ENCODE measurements at regions not wholly inside any gene's neighbourhood (a gene's known extent, or its start where the extent isn't known, plus 50 kb on each side); places are given as distances from the start of the nearest gene placed in this dataset.

DNA sequence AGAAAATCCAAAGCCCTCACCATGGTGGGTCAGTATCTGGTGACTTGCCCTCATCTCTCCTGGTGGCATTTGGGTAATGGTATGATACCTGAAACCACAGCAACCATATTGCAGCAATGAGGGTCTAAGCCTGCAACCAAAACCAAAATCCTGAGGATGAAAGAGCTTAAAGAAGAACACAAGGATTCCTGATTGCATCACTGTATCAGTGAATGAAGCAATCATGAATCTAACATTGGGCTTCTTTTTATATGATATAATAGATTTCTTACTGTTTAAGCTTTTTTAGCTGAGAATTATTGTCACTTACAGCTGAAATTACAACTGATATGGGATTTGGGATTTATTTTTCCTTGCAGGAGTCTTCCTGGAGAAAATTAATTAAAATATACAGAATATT, 269.9 kb downstream of the MEF2C start:
- FAIRE-seq, result no peak
- no peak for DNase-seq (ENCODE audit: insufficient read length, low spot score)
- TF ChIP-seq, protein P1, sequence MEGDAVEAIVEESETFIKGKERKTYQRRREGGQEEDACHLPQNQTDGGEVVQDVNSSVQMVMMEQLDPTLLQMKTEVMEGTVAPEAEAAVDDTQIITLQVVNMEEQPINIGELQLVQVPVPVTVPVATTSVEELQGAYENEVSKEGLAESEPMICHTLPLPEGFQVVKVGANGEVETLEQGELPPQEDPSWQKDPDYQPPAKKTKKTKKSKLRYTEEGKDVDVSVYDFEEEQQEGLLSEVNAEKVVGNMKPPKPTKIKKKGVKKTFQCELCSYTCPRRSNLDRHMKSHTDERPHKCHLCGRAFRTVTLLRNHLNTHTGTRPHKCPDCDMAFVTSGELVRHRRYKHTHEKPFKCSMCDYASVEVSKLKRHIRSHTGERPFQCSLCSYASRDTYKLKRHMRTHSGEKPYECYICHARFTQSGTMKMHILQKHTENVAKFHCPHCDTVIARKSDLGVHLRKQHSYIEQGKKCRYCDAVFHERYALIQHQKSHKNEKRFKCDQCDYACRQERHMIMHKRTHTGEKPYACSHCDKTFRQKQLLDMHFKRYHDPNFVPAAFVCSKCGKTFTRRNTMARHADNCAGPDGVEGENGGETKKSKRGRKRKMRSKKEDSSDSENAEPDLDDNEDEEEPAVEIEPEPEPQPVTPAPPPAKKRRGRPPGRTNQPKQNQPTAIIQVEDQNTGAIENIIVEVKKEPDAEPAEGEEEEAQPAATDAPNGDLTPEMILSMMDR (IDR thresholded peaks at IDR 0.05; ENCODE audit: insufficient read depth, missing control alignments), result no peak

DNA sequence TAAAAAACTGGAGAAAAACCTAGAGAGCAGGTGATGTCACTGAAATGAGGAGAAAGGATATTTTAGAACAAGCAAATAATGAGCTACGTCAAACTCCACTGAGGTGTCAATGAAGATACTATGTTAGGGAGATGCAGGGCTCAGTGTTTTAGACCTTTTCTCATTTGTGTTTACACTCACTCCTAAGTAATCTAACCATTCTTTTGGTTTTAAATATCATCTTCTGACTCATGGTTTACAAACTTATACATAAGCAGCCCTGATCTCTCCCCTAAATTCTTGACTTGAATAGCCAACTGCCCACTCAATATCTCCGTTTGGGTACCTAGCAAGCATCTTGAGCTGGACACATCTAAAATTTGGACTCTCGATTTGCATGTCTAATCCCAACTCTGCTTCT, 272.4 kb downstream of the MEF2C start:
- TF ChIP-seq, protein P1 (IDR thresholded peaks at IDR 0.05; ENCODE audit: insufficient read depth, missing control alignments), result no peak
- DNase-seq (ENCODE audit: insufficient read length, low spot score) (no peak), FAIRE-seq (no peak)

DNA sequence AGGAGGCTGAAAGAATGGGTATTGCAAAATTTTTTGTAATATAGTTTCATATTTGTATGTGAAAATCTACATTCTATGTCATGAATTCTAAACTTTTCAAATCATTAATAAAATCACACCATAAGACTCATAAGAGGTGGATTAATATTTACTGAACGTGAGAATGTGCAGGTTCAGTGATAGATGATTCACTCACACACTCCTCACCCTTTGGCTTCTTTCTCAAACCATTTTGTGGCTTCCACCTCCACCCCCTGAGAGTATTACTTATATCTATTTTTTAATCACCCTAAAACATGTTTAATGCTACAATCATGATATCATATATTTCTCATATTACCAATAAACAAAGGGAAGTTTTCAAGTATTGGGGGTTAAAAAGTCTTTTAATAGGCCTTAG, 275.5 kb downstream of the MEF2C start:
- TF ChIP-seq, protein P1 (IDR thresholded peaks at IDR 0.05; ENCODE audit: insufficient read depth, missing control alignments), result no peak
- FAIRE-seq (no peak), DNase-seq (ENCODE audit: insufficient read length, low spot score) (no peak)

DNA sequence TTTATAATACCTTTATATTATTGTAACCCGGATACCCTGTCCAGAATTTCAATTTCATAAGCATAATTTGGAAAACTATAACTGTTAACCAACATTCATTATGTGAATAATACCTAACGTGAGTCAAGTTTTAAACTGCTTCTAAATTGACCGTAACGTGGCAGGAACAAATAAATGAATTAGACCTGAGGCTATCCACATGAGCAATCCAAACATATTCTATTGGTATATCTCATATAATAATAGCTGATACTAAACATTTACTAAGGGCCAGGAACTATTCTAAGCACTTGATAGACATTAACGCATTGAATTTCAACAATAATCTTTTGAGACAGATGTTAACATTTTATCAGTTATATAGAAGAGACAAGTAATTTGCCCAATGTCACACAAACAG, 276.4 kb downstream of the MEF2C start:
- FAIRE-seq (no peak), DNase-seq (ENCODE audit: insufficient read length, low spot score) (no peak)
- TF ChIP-seq, protein P1 (IDR thresholded peaks at IDR 0.05; ENCODE audit: insufficient read depth, missing control alignments), result no peak

DNA sequence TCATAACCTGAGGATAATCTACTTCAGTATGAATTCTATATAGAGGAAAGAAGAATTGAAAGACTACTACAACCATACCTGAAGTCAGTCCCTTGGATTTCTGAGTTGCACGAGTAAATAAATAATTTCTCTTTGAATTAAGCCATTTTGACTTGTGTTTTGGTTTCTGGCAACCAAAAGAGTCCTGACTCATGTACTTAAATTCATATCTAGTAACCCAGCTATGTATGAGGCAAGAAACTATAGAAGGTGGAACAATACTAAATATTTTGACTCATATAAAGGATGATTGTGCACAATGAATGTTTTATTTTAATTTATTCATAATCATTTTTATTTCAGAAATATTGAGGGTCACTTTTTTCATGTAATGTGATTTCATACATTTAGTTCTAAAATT, 276.8 kb downstream of the MEF2C start:
- no peak for DNase-seq (ENCODE audit: insufficient read length, low spot score)
- no peak for FAIRE-seq
- TF ChIP-seq, protein P1 (IDR thresholded peaks at IDR 0.05; ENCODE audit: insufficient read depth, missing control alignments), result no peak

DNA sequence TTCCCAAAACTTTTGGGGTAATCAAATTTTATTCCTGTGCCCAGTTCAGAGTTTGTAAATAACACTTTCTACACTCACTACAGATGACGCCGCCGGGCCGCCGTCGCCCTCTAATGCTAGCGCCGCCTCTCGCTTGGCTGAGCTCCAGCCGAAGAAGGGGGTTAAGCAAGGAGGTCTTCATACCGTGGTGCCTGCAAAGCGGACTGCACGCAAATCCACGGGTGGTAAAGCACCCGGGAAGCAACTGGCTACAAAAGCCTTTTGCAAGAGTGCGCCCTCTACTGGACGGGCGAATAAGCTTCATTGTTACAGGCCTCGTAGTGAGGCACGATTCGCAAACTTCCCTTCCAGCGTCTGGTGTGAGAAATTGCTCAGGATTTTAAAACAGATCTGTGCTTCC, 280.4 kb downstream of the MEF2C start:
- FAIRE-seq (no peak), DNase-seq (ENCODE audit: insufficient read length, low spot score) (no peak)
- TF ChIP-seq, protein P1 (IDR thresholded peaks at IDR 0.05; ENCODE audit: insufficient read depth, missing control alignments), result peak; percentile 37

DNA sequence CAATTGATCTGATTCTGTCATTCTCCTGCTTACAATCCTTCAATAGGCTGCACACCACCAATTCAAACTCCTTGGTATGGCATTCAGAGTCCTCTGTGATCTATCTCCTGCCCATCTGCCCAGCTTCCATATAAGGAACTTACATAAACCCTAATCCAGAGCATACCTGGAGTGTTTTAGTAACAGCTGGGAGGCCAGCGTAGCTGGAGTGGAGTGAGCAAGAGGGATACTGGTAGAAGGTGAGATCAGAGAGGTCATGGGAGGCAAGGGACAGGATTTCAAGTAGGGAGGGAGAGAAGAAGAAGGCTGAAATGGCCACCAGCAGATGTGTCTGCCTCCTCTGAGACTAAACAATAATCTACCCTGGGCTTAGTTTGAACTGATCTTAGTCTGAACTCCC, 288.5 kb downstream of the MEF2C start:
- no peak for DNase-seq (ENCODE audit: insufficient read length, low spot score)
- TF ChIP-seq, protein P1 (IDR thresholded peaks at IDR 0.05; ENCODE audit: insufficient read depth, missing control alignments), result no peak
- no peak for FAIRE-seq
